ENCODE measurements at regions not wholly inside any gene's neighbourhood (a gene's known extent, or its start where the extent isn't known, plus 50 kb on each side); places are given as distances from the start of the nearest gene placed in this dataset.
"Not testable (repeated sequence)": the region's sequence is repeated elsewhere in the genome, so short reads cannot be mapped to it uniquely, and the experiment has no call there.

GRCh38 chr9:129561594-129562281 lies 59.2 kb downstream of the C9orf50 start:
- no peak for DNase-seq

GRCh38 chr9:129560881-129561306 lies 60.0 kb downstream of the C9orf50 start:
- no peak for DNase-seq

- no peak for DNase-seq
Measured at GRCh38 chr9:129559506-129559881, 61.4 kb downstream of the C9orf50 start.

GRCh38 chr9:129558551-129559505 lies 62.1 kb downstream of the C9orf50 start:
- no peak for DNase-seq

GRCh38 chr9:129558063-129558550 lies 62.8 kb downstream of the C9orf50 start:
- no peak for DNase-seq

- no peak for DNase-seq
Measured at GRCh38 chr9:129557192-129558036, 63.5 kb downstream of the C9orf50 start.

- no peak for DNase-seq
Measured at GRCh38 chr9:129556491-129557191, 64.3 kb downstream of the C9orf50 start.

GRCh38 chr9:129555512-129556215 lies 65.2 kb downstream of the C9orf50 start:
- no peak for DNase-seq

- no peak for DNase-seq
Measured at GRCh38 chr9:129554649-129555048, 66.3 kb downstream of the C9orf50 start.

- no peak for DNase-seq
Measured at GRCh38 chr9:129553277-129553676, 67.6 kb downstream of the C9orf50 start.

GRCh38 chr9:129552064-129552463 lies 68.8 kb downstream of the C9orf50 start:
- no peak for DNase-seq

GRCh38 chr9:129551393-129551973 lies 69.4 kb downstream of the C9orf50 start:
- DNase-seq: no peak

GRCh38 chr9:129550977-129551376 lies 69.9 kb downstream of the C9orf50 start:
- DNase-seq: not testable (repeated sequence)

- no peak for DNase-seq
Measured at GRCh38 chr9:129550199-129550839, 70.6 kb downstream of the C9orf50 start.

- no peak for DNase-seq
Measured at GRCh38 chr9:129549684-129550083, 71.2 kb downstream of the C9orf50 start.

GRCh38 chr9:129549139-129549538 lies 71.8 kb downstream of the C9orf50 start:
- DNase-seq: no peak

GRCh38 chr9:129548571-129549135 lies 72.2 kb downstream of the C9orf50 start:
- no peak for DNase-seq

- no peak for DNase-seq
Measured at GRCh38 chr9:129547869-129548570, 72.9 kb downstream of the C9orf50 start.

- DNase-seq: no peak
Measured at GRCh38 chr9:129547063-129547462, 73.8 kb downstream of the C9orf50 start.

- not testable (repeated sequence) for DNase-seq
Measured at GRCh38 chr9:129545876-129546275, 75.0 kb downstream of the C9orf50 start.
